ENCODE measurements at regions not wholly inside any gene's neighbourhood (a gene's known extent, or its start where the extent isn't known, plus 50 kb on each side); places are given as distances from the start of the nearest gene placed in this dataset.

DNA sequence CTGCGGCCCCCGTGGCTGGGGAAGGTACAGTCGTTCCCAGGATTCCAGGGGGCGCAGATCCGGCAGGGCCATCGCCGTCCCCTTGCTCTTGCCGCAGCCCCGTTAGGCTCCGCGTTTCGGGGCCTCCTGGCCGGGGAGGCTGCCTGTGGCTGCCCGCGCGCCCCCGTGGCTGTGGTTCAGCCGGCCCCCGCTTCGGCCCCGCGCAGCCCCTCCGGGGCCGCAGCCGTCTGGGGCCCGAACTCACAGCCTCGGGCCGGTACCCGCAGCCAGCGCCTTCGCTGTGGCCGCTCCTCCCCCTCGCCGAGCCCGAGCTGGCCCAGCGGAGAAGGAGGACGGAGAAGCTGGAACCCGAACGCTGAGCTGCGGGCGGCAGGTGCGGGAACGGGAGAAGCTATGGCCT, 1826.9 kb upstream of the DEFB115 start:
- TF ChIP-seq, protein P1, sequence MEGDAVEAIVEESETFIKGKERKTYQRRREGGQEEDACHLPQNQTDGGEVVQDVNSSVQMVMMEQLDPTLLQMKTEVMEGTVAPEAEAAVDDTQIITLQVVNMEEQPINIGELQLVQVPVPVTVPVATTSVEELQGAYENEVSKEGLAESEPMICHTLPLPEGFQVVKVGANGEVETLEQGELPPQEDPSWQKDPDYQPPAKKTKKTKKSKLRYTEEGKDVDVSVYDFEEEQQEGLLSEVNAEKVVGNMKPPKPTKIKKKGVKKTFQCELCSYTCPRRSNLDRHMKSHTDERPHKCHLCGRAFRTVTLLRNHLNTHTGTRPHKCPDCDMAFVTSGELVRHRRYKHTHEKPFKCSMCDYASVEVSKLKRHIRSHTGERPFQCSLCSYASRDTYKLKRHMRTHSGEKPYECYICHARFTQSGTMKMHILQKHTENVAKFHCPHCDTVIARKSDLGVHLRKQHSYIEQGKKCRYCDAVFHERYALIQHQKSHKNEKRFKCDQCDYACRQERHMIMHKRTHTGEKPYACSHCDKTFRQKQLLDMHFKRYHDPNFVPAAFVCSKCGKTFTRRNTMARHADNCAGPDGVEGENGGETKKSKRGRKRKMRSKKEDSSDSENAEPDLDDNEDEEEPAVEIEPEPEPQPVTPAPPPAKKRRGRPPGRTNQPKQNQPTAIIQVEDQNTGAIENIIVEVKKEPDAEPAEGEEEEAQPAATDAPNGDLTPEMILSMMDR (conservative IDR thresholded peaks at IDR 0.05; ENCODE audit: low read length): no peak
- no peak for TF ChIP-seq EZH2phosphoT487 (IDR thresholded peaks at IDR 0.05; ENCODE audit: borderline replicate concordance)
